HepG2 (cell line): ENCODE measurements at regions not wholly inside any gene's neighbourhood (a gene's known extent, or its start where the extent isn't known, plus 50 kb on each side); places are given as distances from the start of the nearest gene placed in this dataset.

Experiments
- ATAC-seq: fragments of 200-7000 bp; cut with Tn5 transposase; 3 replicates; pipeline ENCODE4 v1.9.1; 2020; ENCODE audit warnings: mild to moderate bottlenecking, moderate library complexity
- BruUV-seq: library from RNA; stranded (reverse); fragments of 400-500 nt; replicated peaks from 2 replicates; lab custom pipeline; 2021; lab: Mats Ljungman, UMichigan
- CTCF ChIA-PET: fragments of 300-600 bp; formaldehyde crosslinking; extraction: SDS; loops from one replicate; lab custom pipeline; 2021; ENCODE audit warnings: low total read pairs, inconsistent platforms, low intra/inter-chr PET ratio; lab: Yijun Ruan, JAX
- POLR2A ChIA-PET: fragments of 350-600 bp; sonication (Branson Sonifier 250); formaldehyde crosslinking; loops from one replicate; lab custom pipeline; 2020; ENCODE audit warnings: antibody characterized with exemption, inconsistent platforms; lab: Yijun Ruan, JAX
- DNase-seq: peaks from one replicate; pipeline ENCODE4 v3.0.0-alpha.2; 2015; ENCODE audit warnings: low spot score
- FAIRE-seq: peaks from 3 replicates; lab custom pipeline; 2011; peaks lifted over from hg19 to GRCh38; lab: Jason Lieb, UNC
- H2AFZ ChIP-seq: one replicate; pipeline ENCODE4 v1.6.1; 2011; ENCODE audit warnings: low read length, inconsistent platforms
- H3K27ac ChIP-seq: fragments of 300-600 bp; 3 replicates; pipeline ENCODE4 v1.8.0; 2011; ENCODE audit warnings: mixed run types, mild to moderate bottlenecking, mixed read lengths, low read length, inconsistent platforms; ENCODE audit not compliant: insufficient read depth; ENCODE audit errors: extremely low read length
- H3K27me3 ChIP-seq, 2 experiments: fragments of 200-600 bp in 1 of 2; 2 replicates in 1 of 2; 3 replicates in 1 of 2; pipeline versions ENCODE4 v1.6.0 to v1.8.0; 2011; ENCODE audit warnings: low read length in 2 of 2, mild to moderate bottlenecking in 2 of 2, moderate library complexity in 2 of 2, inconsistent platforms in 1 of 2; ENCODE audit not compliant: insufficient read depth in 2 of 2, control insufficient read depth in 1 of 2
- H3K36me3 ChIP-seq, 2 experiments: fragments of 200-600 bp in 1 of 2; replicated peaks in 1 of 2; 2 replicates in 1 of 2; 3 replicates in 1 of 2; pipeline versions ENCODE4 v1.5.1 to v1.8.0; 2011; ENCODE audit warnings: low read length in 2 of 2, inconsistent platforms in 1 of 2; ENCODE audit not compliant: insufficient read depth in 2 of 2, control insufficient read depth in 1 of 2
- H3K4me1 ChIP-seq: 2 replicates; pipeline ENCODE4 v1.5.1; 2012; ENCODE audit warnings: low read length, inconsistent platforms; ENCODE audit not compliant: insufficient read depth
- H3K4me2 ChIP-seq: 2 replicates; pipeline ENCODE4 v1.6.0; 2011; ENCODE audit warnings: low read depth, low read length, inconsistent platforms
- H3K4me3 ChIP-seq, 3 experiments: fragments of 200-600 bp in 1 of 3; sonication (generic), shearing (Covaris generic) in 1 of 3; replicated peaks in 1 of 3; 2 replicates each; pipeline ENCODE4 v1.5.1; 2011 to 2016; ENCODE audit warnings: low read length in 3 of 3, inconsistent platforms in 2 of 3, low read depth in 2 of 3, mild to moderate bottlenecking in 2 of 3, control low read depth in 1 of 3, mixed read lengths in 1 of 3; ENCODE audit not compliant: insufficient read depth in 1 of 3
- H3K79me2 ChIP-seq: one replicate; pipeline ENCODE4 v1.6.1; 2011; ENCODE audit warnings: low read length, inconsistent platforms; ENCODE audit not compliant: insufficient read depth
- H3K9ac ChIP-seq: 2 replicates; pipeline ENCODE4 v1.6.0; 2011; ENCODE audit warnings: mild to moderate bottlenecking, low read depth, low read length, inconsistent platforms; ENCODE audit not compliant: insufficient read depth
- H3K9me3 ChIP-seq: 2 replicates; pipeline ENCODE4 v1.5.1; 2012; ENCODE audit warnings: mild to moderate bottlenecking, low read length
- H4K20me1 ChIP-seq: 2 replicates; pipeline ENCODE4 v1.6.0; 2011; ENCODE audit warnings: inconsistent platforms, mild to moderate bottlenecking, low read length, moderate library complexity; ENCODE audit not compliant: insufficient read depth
- ASH2L ChIP-seq: fragments of 300-600, 200-600 bp; sonication (generic); IDR thresholded peaks from 2 replicates; pipeline ENCODE4 v1.7.0; 2017; ENCODE audit warnings: low read depth, mild to moderate bottlenecking, moderate library complexity, mixed read lengths, low read length; ENCODE audit not compliant: insufficient read length
- CBX5 ChIP-seq: sonication (generic); formaldehyde crosslinking; IDR thresholded peaks from 2 replicates; pipeline ENCODE4 v1.4.0; 2020; ENCODE audit warnings: missing genetic modification reagents, borderline replicate concordance
- HMG20B ChIP-seq: conservative IDR thresholded peaks from 2 replicates; pipeline ENCODE4 v1.6.1; 2016; ENCODE audit warnings: missing genetic modification reagents, missing compliant biosample characterization
- KLF16 ChIP-seq, 2 experiments: sonication (generic) in 1 of 2; formaldehyde crosslinking in 1 of 2; IDR thresholded peaks; 2 replicates each; pipeline versions ENCODE4 v1.6.1 to v1.8.0; 2016 to 2023; ENCODE audit warnings: missing genetic modification reagents in 2 of 2, missing compliant biosample characterization in 1 of 2
- MXD4 ChIP-seq: IDR thresholded peaks from 2 replicates; pipeline ENCODE4 v1.6.1; 2016; ENCODE audit warnings: mild to moderate bottlenecking, missing biosample characterization, missing genetic modification reagents
- NFYB ChIP-seq: sonication (generic); formaldehyde crosslinking; IDR thresholded peaks from 2 replicates; pipeline ENCODE4 v1.4.0; 2020; ENCODE audit warnings: missing genetic modification reagents
- RFXAP ChIP-seq: sonication (generic); formaldehyde crosslinking; IDR thresholded peaks from 2 replicates; pipeline ENCODE4 v1.4.0; 2020; ENCODE audit warnings: missing genetic modification reagents, borderline replicate concordance
- ZNF232 ChIP-seq: sonication (generic); formaldehyde crosslinking; IDR thresholded peaks from 2 replicates; pipeline ENCODE4 v1.4.0; 2020; ENCODE audit warnings: missing genetic modification reagents, borderline replicate concordance
- ZNF431 ChIP-seq: sonication (generic); formaldehyde crosslinking; IDR thresholded peaks from 2 replicates; pipeline ENCODE4 v1.9.0; 2022; ENCODE audit warnings: missing genetic modification reagents, low read depth, mild to moderate bottlenecking, borderline replicate concordance
- WGBS: methylation state at CpG from one replicate; pipeline ENCODE4 v1.1.6; 2017; ENCODE audit warnings: low lambda C conversion rate; 5-methylcytosine and 5-hydroxymethylcytosine counted together
- in situ Hi-C: cut with HindIII; loops from 2 replicates; pipeline ENCODE4 v1.10.0; 2017; ENCODE audit warnings: low pct_unique_long_range_greater_than_20kb; ENCODE audit not compliant: extremely low pct_ligation_motif_present
- intact Hi-C: fragments of 100-400 bp; cut with micrococcal nuclease; formaldehyde crosslinking; loops from one replicate; pipeline ENCODE4 v1.10.0; 2022; ENCODE audit not compliant: unreplicated experiment
- TF ChIP-seq, protein P1 (sequence below): sonication (generic); formaldehyde crosslinking; IDR thresholded peaks from 2 replicates; pipeline ENCODE4 v1.5.0; 2020; ENCODE audit warnings: missing genetic modification reagents
- TF ChIP-seq, protein P2 (sequence below): sonication (generic); formaldehyde crosslinking; IDR thresholded peaks from 2 replicates; pipeline ENCODE4 v1.8.0; 2022; ENCODE audit warnings: mild to moderate bottlenecking, missing genetic modification reagents
- TF ChIP-seq, protein P3 (sequence below): sonication (generic); formaldehyde crosslinking; IDR thresholded peaks from 2 replicates; pipeline ENCODE4 v1.5.1; 2020; ENCODE audit warnings: mild to moderate bottlenecking, missing genetic modification reagents
- TF ChIP-seq, protein P4 (sequence below): fragments of 450-650 bp; IDR thresholded peaks from 2 replicates; pipeline ENCODE4 v1.6.1; 2016

DNA sequence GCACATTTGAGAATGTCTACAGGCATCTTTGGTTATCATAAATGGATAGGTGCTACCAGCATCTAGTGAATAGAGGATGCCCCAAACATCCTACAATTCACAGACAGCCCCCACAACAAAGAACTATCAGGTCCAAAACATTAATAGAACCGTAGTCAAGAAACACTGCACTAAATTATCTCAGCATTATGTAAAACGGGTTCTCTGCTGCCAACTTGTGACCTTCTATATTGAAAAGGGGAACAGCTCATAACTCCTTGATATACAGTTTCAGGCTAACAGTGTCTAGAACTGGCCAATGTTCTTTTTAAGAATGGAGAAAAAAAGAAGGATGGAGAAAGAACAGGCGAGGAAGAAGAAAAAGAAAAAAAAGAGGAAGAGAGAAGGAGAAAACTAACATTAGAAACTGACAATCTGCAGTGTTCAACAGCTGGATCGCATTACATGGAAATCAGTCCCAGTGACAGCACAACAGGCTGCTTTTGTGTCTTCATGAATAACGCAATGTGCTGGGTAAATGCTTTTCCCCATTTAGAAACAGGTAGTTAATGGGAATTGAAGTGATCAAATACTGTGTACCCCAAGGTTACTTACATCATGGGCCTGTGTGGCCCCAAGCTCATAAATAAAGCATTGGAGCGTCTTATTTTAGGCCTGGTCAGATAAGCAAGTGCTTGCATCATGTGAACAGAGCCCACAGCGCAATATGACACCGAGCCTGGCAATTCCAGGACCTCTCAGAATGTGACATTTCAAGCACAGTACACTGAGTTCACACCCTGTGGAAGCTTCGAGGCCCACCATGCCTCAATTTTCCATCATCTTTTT is 339.5 kb downstream of the DHX15 start (continued):
- TF ChIP-seq, protein P1, sequence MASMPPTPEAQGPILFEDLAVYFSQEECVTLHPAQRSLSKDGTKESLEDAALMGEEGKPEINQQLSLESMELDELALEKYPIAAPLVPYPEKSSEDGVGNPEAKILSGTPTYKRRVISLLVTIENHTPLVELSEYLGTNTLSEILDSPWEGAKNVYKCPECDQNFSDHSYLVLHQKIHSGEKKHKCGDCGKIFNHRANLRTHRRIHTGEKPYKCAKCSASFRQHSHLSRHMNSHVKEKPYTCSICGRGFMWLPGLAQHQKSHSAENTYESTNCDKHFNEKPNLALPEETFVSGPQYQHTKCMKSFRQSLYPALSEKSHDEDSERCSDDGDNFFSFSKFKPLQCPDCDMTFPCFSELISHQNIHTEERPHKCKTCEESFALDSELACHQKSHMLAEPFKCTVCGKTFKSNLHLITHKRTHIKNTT = no peak

DNA sequence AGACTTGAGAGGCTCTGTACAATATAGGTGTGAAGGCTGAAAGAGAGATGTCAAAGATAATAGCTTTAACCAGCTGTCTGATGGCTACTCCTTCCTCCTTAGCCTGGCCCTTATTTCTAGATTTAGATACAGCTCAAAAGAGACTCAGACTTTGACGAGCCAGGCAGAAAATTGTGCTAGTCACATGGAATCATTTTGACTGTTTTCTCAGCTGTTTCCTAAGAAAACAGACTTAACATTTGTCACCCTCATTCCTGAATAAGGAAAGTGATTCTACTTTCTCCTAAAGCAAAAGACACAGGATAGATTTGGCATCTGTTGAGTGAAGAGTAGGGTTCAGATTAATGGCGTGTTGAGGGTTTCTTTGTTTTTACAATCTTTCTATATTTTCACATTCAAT is 340.7 kb downstream of the DHX15 start:
- ATAC-seq (no peak), DNase-seq (no peak), FAIRE-seq (no peak)
- H3K4me1 ChIP-seq = no peaks in the 10 kb centered on the region
- BruUV-seq = no TSS peak
- H3K27me3 ChIP-seq = no peaks in the 10 kb centered on the region; a peak in 1 of 5 replicates
- 4% methylated on average over 2 of the region's 2 CpGs for WGBS
- no peak overlapping the region for H3K4me3 ChIP-seq
- H3K79me2 ChIP-seq = no peaks in the 10 kb centered on the region
- intact Hi-C loops (no loop called here), in situ Hi-C loops (no loop called here)
- CTCF ChIA-PET = no interaction called here
- H2AFZ ChIP-seq = no peak overlapping the region
- no peak overlapping the region for H3K4me2 ChIP-seq
- H3K9me3 ChIP-seq = no peaks in the 10 kb centered on the region
- H3K27ac ChIP-seq = no peak overlapping the region
- no peaks in the 10 kb centered on the region for H3K36me3 ChIP-seq
- no peak overlapping the region for H3K9ac ChIP-seq
- no peaks in the 10 kb centered on the region for H4K20me1 ChIP-seq
- POLR2A ChIA-PET = no interaction called here
- no peak for TF ChIP-seq HMG20B (CRISPR knock-in tag)
- no peak for TF ChIP-seq ZNF232 (CRISPR knock-in tag)
- TF ChIP-seq, protein P2, sequence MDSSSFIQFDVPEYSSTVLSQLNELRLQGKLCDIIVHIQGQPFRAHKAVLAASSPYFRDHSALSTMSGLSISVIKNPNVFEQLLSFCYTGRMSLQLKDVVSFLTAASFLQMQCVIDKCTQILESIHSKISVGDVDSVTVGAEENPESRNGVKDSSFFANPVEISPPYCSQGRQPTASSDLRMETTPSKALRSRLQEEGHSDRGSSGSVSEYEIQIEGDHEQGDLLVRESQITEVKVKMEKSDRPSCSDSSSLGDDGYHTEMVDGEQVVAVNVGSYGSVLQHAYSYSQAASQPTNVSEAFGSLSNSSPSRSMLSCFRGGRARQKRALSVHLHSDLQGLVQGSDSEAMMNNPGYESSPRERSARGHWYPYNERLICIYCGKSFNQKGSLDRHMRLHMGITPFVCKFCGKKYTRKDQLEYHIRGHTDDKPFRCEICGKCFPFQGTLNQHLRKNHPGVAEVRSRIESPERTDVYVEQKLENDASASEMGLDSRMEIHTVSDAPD (CRISPR knock-in tag) = no peak
- no peak for TF ChIP-seq NFYB
- no peak for TF ChIP-seq CBX5 (CRISPR knock-in tag)
- TF ChIP-seq ZNF431 (CRISPR knock-in tag) = no peak
- no peak for TF ChIP-seq RFXAP (CRISPR knock-in tag)
- no peak for TF ChIP-seq ASH2L
- TF ChIP-seq MXD4 (CRISPR knock-in tag) = no peak
- TF ChIP-seq, protein P3, sequence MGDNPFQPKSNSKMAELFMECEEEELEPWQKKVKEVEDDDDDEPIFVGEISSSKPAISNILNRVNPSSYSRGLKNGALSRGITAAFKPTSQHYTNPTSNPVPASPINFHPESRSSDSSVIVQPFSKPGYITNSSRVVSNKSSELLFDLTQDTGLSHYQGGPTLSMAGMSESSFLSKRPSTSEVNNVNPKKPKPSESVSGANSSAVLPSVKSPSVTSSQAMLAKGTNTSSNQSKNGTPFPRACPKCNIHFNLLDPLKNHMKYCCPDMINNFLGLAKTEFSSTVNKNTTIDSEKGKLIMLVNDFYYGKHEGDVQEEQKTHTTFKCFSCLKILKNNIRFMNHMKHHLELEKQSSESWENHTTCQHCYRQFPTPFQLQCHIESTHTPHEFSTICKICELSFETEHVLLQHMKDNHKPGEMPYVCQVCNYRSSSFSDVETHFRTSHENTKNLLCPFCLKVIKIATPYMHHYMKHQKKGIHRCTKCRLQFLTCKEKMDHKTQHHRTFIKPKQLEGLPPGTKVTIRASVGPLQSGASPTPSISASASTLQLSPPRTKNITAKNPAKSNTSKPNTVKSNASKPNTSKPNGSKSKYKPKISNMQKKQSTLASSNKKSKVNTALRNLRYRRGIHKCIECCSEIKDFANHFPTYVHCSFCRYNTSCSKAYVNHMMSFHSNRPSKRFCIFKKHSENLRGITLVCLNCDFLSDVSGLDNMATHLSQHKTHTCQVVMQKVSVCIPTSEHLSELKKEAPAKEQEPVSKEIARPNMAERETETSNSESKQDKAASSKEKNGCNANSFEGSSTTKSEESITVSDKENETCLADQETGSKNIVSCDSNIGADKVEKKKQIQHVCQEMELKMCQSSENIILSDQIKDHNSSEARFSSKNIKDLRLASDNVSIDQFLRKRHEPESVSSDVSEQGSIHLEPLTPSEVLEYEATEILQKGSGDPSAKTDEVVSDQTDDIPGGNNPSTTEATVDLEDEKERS (CRISPR knock-in tag) = no peak
- TF ChIP-seq KLF16 (CRISPR knock-in tag; IDR thresholded peaks at IDR 0.05) = no peak
- TF ChIP-seq, protein P4, sequence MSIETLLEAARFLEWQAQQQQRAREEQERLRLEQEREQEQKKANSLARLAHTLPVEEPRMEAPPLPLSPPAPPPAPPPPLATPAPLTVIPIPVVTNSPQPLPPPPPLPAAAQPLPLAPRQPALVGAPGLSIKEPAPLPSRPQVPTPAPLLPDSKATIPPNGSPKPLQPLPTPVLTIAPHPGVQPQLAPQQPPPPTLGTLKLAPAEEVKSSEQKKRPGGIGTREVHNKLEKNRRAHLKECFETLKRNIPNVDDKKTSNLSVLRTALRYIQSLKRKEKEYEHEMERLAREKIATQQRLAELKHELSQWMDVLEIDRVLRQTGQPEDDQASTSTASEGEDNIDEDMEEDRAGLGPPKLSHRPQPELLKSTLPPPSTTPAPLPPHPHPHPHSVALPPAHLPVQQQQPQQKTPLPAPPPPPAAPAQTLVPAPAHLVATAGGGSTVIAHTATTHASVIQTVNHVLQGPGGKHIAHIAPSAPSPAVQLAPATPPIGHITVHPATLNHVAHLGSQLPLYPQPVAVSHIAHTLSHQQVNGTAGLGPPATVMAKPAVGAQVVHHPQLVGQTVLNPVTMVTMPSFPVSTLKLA = no peak
